ENCODE measurements at regions not wholly inside any gene's neighbourhood (a gene's known extent, or its start where the extent isn't known, plus 50 kb on each side); places are given as distances from the start of the nearest gene placed in this dataset.

- no peaks in the 10 kb centered on the region for H4K20me1 ChIP-seq (replicated peaks; ENCODE audit: insufficient read depth)
- DNase-seq (ENCODE audit: low spot score) = no peak
- no peaks in the 10 kb centered on the region for H3F3A ChIP-seq (replicated peaks; ENCODE audit: low read depth)
- TF ChIP-seq EZH2 (IDR thresholded peaks at IDR 0.05; ENCODE audit: low read depth, unreplicated experiment) (no peak), JUNB (IDR thresholded peaks at IDR 0.05; ENCODE audit: unreplicated experiment) (no peak), EZH2phosphoT487 (IDR thresholded peaks at IDR 0.05; ENCODE audit: unreplicated experiment) (no peak)
- Mint-ChIP-seq H3K4me1 (peaks cover 15% of the 10 kb centered on the region), H3K4me3 (no peak overlapping the region), H3K36me3 (ENCODE audit: low read depth) (no peaks in the 10 kb centered on the region), H3K27ac (no peak overlapping the region), H3K27me3 (ENCODE audit: insufficient read depth, low read depth, poor library complexity) (peaks cover 11% of the 10 kb centered on the region), H3K9me3 (no peaks in the 10 kb centered on the region; the same call in 2 of the 3 replicates)
- no peak overlapping the region for H3K4me3 ChIP-seq
- H3K4me2 ChIP-seq = no peak overlapping the region
- H3K9me2 ChIP-seq (ENCODE audit: insufficient read depth) = no peaks in the 10 kb centered on the region
- no peak overlapping the region for H3K27ac ChIP-seq (ENCODE audit: low read depth)
- H3K4me1 ChIP-seq (ENCODE audit: insufficient read depth) = peaks cover under 1% of the 10 kb centered on the region; the same call in 1 of the 2 replicates
- no peak for ATAC-seq
- H3K36me3 ChIP-seq (ENCODE audit: insufficient read depth) = no peaks in the 10 kb centered on the region
- H3K79me2 ChIP-seq (replicated peaks; ENCODE audit: insufficient read depth) = no peaks in the 10 kb centered on the region
- H2AFZ ChIP-seq = no peak overlapping the region
- H3K27me3 ChIP-seq (ENCODE audit: insufficient read depth) = no peaks in the 10 kb centered on the region
Measured at GRCh38 chr1:37399830-37400464, 74.4 kb upstream of the ZC3H12A start.

- Mint-ChIP-seq H3K27me3 (ENCODE audit: insufficient read depth, low read depth, poor library complexity) (peaks cover 11% of the 10 kb centered on the region), H3K4me3 (no peak overlapping the region), H3K9me3 (no peaks in the 10 kb centered on the region; the same call in 2 of the 3 replicates), H3K4me1 (peaks cover 9% of the 10 kb centered on the region), H3K27ac (no peak overlapping the region), H3K36me3 (ENCODE audit: low read depth) (no peaks in the 10 kb centered on the region)
- Histone ChIP-seq H4K20me1 (replicated peaks; ENCODE audit: insufficient read depth) (no peaks in the 10 kb centered on the region), H3K9me2 (ENCODE audit: insufficient read depth) (no peaks in the 10 kb centered on the region), H3K79me2 (replicated peaks; ENCODE audit: insufficient read depth) (no peaks in the 10 kb centered on the region), H3K4me3 (no peak overlapping the region), H3F3A (replicated peaks; ENCODE audit: low read depth) (no peaks in the 10 kb centered on the region), H3K27ac (ENCODE audit: low read depth) (no peak overlapping the region), H3K4me2 (no peak overlapping the region), H3K36me3 (ENCODE audit: insufficient read depth) (no peaks in the 10 kb centered on the region), H2AFZ (no peak overlapping the region), H3K4me1 (ENCODE audit: insufficient read depth) (no peaks in the 10 kb centered on the region), H3K27me3 (ENCODE audit: insufficient read depth) (no peaks in the 10 kb centered on the region)
- DNase-seq (ENCODE audit: low spot score) (no peak), ATAC-seq (no peak)
- no peak for TF ChIP-seq REST (IDR thresholded peaks at IDR 0.05; ENCODE audit: unreplicated experiment)
- no peak for TF ChIP-seq JUNB (IDR thresholded peaks at IDR 0.05; ENCODE audit: unreplicated experiment)
- TF ChIP-seq POLR2AphosphoS5 (IDR thresholded peaks at IDR 0.05; ENCODE audit: low read depth) = no peak
- TF ChIP-seq EZH2phosphoT487 (IDR thresholded peaks at IDR 0.05; ENCODE audit: unreplicated experiment) = no peak
- no peak for TF ChIP-seq ZNF331 (CRISPR knock-in tag; IDR thresholded peaks at IDR 0.05; ENCODE audit: low read depth)
- no peak for TF ChIP-seq EZH2 (IDR thresholded peaks at IDR 0.05; ENCODE audit: low read depth, unreplicated experiment)
- TF ChIP-seq ETS1 (IDR thresholded peaks at IDR 0.05) = no peak
- TF ChIP-seq STAT1 (IDR thresholded peaks at IDR 0.05; ENCODE audit: unreplicated experiment) = no peak
- TF ChIP-seq ZNF462 (CRISPR knock-in tag; IDR thresholded peaks at IDR 0.05) = no peak
Measured at GRCh38 chr1:37400466-37401225, 73.7 kb upstream of the ZC3H12A start.
